Thyroid gland (tissue), 4 donors: ENCODE measurements at regions not wholly inside any gene's neighbourhood (a gene's known extent, or its start where the extent isn't known, plus 50 kb on each side); places are given as distances from the start of the nearest gene placed in this dataset.
"Not testable (repeated sequence)": the region's sequence is repeated elsewhere in the genome, so short reads cannot be mapped to it uniquely, and the experiment has no call there.

Experiments used
- DNase-seq, 2 donors: peaks; one replicate each; pipeline ENCODE4 v3.0.0-alpha.2; 2019
- H3K27ac ChIP-seq, 3 donors: fragments of 200-600 bp; sonication (generic); 1 replicate in 2 of 3; 2 replicates in 1 of 3; pipeline ENCODE4 v1.5.1; 2016 to 2019; ENCODE audit warnings: mild to moderate bottlenecking in 1 of 3, moderate library complexity in 1 of 3
- H3K27me3 ChIP-seq: fragments of 200-600 bp; sonication (generic); one replicate; pipeline ENCODE4 v1.5.1; 2019
- H3K36me3 ChIP-seq, 2 donors: fragments of 200-600 bp; sonication (generic); one replicate each; pipeline ENCODE4 v1.5.1; 2016 to 2019
- H3K4me1 ChIP-seq, 2 donors: fragments of 200-600 bp; sonication (generic); one replicate each; pipeline ENCODE4 v1.5.1; 2017 to 2019
- H3K4me3 ChIP-seq, 3 donors: fragments of 200-600 bp; sonication (generic); replicated peaks in 1 of 3; 1 replicate in 2 of 3; 2 replicates in 1 of 3; pipeline ENCODE4 v1.5.1; 2016; ENCODE audit warnings: mild to moderate bottlenecking in 1 of 3
- H3K9me3 ChIP-seq: fragments of 200-600 bp; sonication (generic); one replicate; pipeline ENCODE4 v1.5.1; 2017
- POLR2A ChIP-seq, 2 donors: fragments of 450-650 bp; IDR thresholded peaks; one replicate each; pipeline ENCODE4 v1.6.1; 2017; ENCODE audit warnings: antibody characterized with exemption in 2 of 2, mild to moderate bottlenecking in 2 of 2, moderate library complexity in 1 of 2
- WGBS, 2 donors: methylation state at CpG; one replicate each; pipeline ENCODE4 v1.1.5; 2017; 5-methylcytosine and 5-hydroxymethylcytosine counted together
- intact Hi-C: fragments of 100-400 bp; cut with DNase I; formaldehyde crosslinking; loops from one replicate; pipeline ENCODE4 v1.15.1; 2023
- TF ChIP-seq, protein P1 (sequence below), 6 experiments: fragments of 200-600 bp in 3 of 6; fragments of 450-650 bp in 3 of 6; sonication (generic) in 3 of 6; IDR thresholded peaks; one replicate each; pipeline ENCODE4 v1.5.1; 2016 to 2019; ENCODE audit warnings: antibody characterized with exemption in 6 of 6, mild to moderate bottlenecking in 2 of 6, inconsistent platforms in 1 of 6, moderate library complexity in 1 of 6

DNA sequence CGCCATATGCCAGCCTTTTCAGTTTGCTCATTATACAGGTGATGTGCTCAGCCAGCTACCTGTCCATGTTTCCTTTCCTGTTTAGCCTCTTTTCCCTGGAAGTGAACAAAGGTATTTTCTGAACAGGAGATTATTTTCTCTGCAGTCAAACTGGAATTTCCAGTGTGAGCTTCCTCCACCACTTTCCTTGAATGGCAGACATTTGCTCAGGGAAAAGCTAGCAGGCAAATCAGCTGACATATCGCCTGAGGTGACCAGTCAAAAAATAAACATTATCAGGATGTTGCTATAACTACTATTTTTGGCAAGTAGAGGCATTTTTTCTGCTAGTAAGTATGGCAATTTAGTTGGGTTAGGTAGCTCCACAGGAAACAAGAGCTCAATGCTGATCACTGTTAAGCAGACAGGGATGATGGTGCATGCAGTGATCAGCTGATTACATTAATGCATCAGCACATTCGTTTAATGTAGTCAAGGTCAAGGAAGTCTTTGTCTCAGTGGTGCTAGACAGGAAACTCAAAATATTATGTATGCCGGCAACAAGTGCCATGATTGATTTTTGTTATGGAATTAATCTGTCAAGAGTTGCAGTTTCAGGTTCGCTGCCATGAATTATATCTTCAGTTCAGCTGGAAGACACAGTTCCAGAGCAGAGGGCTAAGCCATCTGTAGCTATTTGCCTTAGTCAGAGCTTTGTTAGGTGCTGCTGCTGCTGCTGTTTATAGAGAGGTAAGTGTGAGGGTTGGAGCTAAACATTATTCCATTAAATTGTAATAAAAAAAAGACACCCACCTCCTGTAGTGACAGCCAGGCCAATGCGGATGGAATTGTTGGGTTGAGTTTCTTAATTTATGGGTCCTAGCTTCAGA is 179.7 kb upstream of the ST6GALNAC5 start:
- H3K4me3 ChIP-seq, result no peak overlapping the region
- peak overlapping the region in 2 of 3 donors; percentile 2 to 61 for H3K27ac ChIP-seq
- H3K27me3 ChIP-seq, result no peaks in the 10 kb centered on the region
- H3K36me3 ChIP-seq, result no peaks in the 10 kb centered on the region
- DNase-seq, result peak; percentile 24 to 32
- H3K9me3 ChIP-seq, result no peaks in the 10 kb centered on the region
- WGBS, 2 donors, result 48 to 49% methylated on average over 6 of the region's 6 CpGs
- TF ChIP-seq, protein P1, sequence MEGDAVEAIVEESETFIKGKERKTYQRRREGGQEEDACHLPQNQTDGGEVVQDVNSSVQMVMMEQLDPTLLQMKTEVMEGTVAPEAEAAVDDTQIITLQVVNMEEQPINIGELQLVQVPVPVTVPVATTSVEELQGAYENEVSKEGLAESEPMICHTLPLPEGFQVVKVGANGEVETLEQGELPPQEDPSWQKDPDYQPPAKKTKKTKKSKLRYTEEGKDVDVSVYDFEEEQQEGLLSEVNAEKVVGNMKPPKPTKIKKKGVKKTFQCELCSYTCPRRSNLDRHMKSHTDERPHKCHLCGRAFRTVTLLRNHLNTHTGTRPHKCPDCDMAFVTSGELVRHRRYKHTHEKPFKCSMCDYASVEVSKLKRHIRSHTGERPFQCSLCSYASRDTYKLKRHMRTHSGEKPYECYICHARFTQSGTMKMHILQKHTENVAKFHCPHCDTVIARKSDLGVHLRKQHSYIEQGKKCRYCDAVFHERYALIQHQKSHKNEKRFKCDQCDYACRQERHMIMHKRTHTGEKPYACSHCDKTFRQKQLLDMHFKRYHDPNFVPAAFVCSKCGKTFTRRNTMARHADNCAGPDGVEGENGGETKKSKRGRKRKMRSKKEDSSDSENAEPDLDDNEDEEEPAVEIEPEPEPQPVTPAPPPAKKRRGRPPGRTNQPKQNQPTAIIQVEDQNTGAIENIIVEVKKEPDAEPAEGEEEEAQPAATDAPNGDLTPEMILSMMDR (IDR thresholded peaks at IDR 0.05), result no peak
- TF ChIP-seq POLR2A (IDR thresholded peaks at IDR 0.05), result no peak
- intact Hi-C loops, result no loop called here
- H3K4me1 ChIP-seq, result peaks cover 8 to 14% of the 10 kb centered on the region in 2 donors

DNA sequence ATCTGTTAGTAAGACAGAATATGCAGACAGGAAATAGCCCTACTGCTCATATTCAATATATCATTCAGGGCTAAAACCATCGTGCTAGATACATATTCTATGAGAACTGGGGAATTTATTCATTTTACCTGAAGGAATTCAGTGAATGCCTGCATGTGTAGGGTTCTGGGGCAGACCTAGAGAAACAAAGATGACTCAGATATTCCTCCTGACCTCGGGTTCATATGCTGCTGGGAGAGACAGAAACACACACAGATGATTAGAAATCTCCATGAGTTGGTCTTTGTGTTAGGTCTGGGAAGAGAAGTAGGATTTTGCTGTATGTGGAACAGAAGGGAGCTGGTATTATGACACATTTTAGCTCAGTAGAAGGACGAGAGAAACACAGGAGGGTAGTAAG is 176.5 kb upstream of the ST6GALNAC5 start:
- Histone ChIP-seq H3K36me3 (no peaks in the 10 kb centered on the region), H3K4me1 (peaks cover 8 to 14% of the 10 kb centered on the region in 2 donors), H3K4me3 (no peak overlapping the region), H3K27me3 (no peaks in the 10 kb centered on the region), H3K27ac (no peak overlapping the region), H3K9me3 (no peaks in the 10 kb centered on the region)
- TF ChIP-seq, protein P1 (IDR thresholded peaks at IDR 0.05), result no peak
- TF ChIP-seq POLR2A (IDR thresholded peaks at IDR 0.05), result no peak
- no peak for DNase-seq
- WGBS, 2 donors, result 81 to 85% methylated on average over 3 of the region's 3 CpGs
- intact Hi-C loops, result no loop called here

DNA sequence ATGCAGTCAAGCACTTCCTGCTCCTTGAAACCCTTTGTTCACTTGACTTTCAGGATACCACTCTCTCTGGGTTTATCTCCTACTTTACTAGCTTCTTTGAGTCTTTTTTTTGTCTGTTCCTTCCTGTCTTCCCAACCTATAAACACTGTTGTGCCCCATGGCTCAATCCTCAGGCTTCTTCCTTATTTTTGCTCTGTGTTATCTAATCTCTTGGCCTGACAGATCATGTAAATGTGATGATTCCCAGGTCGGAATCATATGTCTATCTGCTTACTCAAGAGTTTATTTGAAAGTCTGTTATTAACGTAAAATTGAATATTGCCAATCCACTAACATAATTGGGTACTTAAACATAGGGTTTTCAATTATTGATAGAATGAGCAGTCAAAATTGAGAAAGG is 171.7 kb upstream of the ST6GALNAC5 start:
- Histone ChIP-seq H3K4me1 (no peaks in the 10 kb centered on the region), H3K27me3 (no peaks in the 10 kb centered on the region), H3K4me3 (no peak overlapping the region), H3K27ac (no peak overlapping the region), H3K36me3 (no peaks in the 10 kb centered on the region), H3K9me3 (no peaks in the 10 kb centered on the region)
- intact Hi-C loops, result no loop called here
- no peak for DNase-seq
- no peak for TF ChIP-seq POLR2A (IDR thresholded peaks at IDR 0.05)
- TF ChIP-seq, protein P1 (IDR thresholded peaks at IDR 0.05), result no peak
- 44% methylated on average over 2 of the region's 2 CpGs for WGBS, 2 donors

DNA sequence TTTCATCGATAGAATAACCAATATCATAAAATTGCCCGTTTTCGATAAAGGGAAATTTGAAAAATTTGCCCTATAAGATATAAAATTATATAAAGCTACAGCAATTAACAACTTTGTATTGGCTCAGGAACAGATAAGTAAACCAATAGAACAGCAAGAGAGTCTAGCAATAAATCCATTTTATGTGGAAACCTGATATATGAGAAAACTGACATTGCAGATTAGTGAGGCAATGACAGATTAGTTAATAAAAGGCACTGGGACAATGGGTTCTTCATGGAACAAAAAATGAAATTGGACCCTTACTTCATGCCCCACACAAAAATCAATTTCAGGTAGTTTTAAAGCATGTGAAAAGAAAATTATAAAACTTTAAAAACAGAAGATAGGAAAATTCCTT is 169.9 kb upstream of the ST6GALNAC5 start:
- Histone ChIP-seq H3K9me3 (no peaks in the 10 kb centered on the region), H3K27me3 (no peaks in the 10 kb centered on the region), H3K36me3 (no peaks in the 10 kb centered on the region), H3K4me3 (no peak overlapping the region), H3K27ac (no peak overlapping the region), H3K4me1 (no peaks in the 10 kb centered on the region)
- intact Hi-C loops, result no loop called here
- no peak for TF ChIP-seq POLR2A (IDR thresholded peaks at IDR 0.05)
- TF ChIP-seq, protein P1 (IDR thresholded peaks at IDR 0.05), result no peak
- WGBS, 2 donors, result 95 to 96% methylated on average over 3 of the region's 3 CpGs
- no peak for DNase-seq

DNA sequence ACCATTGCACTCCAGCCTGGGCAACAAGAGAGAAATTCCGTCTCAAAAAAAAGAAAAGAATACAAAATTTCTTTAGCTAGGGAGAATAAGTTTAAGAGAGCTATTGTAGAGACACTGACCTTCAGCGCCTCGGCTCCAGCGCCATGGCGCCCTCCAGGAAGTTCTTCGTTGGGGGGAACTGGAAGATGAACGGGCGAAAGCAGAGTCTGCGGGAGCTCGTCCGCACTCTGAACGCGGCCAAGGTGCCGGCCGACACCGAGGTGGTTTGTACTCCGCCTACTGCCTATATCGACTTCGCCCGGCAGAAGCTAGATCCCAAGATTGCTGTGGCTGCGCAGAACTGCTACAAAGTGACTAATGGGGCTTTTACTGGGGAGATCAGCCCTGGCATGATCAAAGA is 167.6 kb upstream of the ST6GALNAC5 start:
- H3K27ac ChIP-seq, H3K4me3 ChIP-seq, H3K36me3 ChIP-seq, H3K27me3 ChIP-seq, H3K4me1 ChIP-seq, intact Hi-C loops, H3K9me3 ChIP-seq, DNase-seq: not testable (repeated sequence)
- 93 to 97% methylated on average over 21 of the region's 21 CpGs for WGBS, 2 donors

DNA sequence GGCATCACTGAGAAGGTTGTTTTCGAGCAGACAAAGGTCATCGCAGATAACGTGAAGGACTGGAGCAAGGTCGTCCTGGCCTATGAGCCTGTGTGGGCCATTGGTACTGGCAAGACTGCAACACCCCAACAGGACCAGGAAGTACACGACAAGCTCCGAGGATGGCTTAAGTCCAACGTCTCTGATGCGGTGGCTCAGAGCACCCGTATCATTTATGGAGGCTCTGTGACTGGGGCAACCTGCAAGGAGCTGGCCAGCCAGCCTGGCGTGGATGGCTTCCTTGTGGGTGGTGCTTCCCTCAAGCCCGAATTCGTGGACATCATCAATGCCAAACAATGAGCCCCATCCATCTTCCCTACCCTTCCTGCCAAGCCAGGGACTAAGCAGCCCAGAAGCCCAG is 167.1 kb upstream of the ST6GALNAC5 start:
- H3K36me3 ChIP-seq, H3K4me3 ChIP-seq, H3K9me3 ChIP-seq, H3K27ac ChIP-seq, H3K27me3 ChIP-seq, H3K4me1 ChIP-seq, intact Hi-C loops, DNase-seq: not testable (repeated sequence)
- 94 to 96% methylated on average over 10 to 12 of the region's 12 CpGs for WGBS, 2 donors
